ENCODE measurements at regions not wholly inside any gene's neighbourhood (a gene's known extent, or its start where the extent isn't known, plus 50 kb on each side); places are given as distances from the start of the nearest gene placed in this dataset.
"Not testable (repeated sequence)": the region's sequence is repeated elsewhere in the genome, so short reads cannot be mapped to it uniquely, and the experiment has no call there.

DNA sequence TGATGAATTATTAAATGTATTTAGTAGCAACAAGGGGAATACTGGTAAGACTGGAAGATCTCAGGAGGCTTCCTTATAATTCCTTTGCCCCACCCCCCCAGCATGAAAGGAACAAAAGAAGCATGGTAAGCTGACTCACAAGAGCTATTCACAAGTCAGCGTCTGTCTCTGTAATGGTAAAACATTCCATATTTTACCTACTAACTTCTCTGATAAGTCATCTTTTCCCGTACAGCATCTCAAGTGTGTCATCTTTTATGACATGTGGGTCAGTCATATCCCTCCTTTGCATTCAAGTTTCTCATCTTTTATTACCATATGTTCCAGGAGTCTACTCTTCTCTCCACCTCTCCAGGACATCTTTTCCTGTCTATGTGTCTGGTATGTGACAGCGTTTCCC, 241.3 kb downstream of the PLA2G4A start (continued):
- TF ChIP-seq POLR2AphosphoS5 (IDR thresholded peaks at IDR 0.05; ENCODE audit: low read depth): no peak
- TF ChIP-seq REST (IDR thresholded peaks at IDR 0.05; ENCODE audit: unreplicated experiment): no peak
- TF ChIP-seq CREB1 (CRISPR knock-in tag; IDR thresholded peaks at IDR 0.05; ENCODE audit: low read depth): no peak
- no peak for TF ChIP-seq ZNF331 (CRISPR knock-in tag; IDR thresholded peaks at IDR 0.05; ENCODE audit: low read depth)

DNA sequence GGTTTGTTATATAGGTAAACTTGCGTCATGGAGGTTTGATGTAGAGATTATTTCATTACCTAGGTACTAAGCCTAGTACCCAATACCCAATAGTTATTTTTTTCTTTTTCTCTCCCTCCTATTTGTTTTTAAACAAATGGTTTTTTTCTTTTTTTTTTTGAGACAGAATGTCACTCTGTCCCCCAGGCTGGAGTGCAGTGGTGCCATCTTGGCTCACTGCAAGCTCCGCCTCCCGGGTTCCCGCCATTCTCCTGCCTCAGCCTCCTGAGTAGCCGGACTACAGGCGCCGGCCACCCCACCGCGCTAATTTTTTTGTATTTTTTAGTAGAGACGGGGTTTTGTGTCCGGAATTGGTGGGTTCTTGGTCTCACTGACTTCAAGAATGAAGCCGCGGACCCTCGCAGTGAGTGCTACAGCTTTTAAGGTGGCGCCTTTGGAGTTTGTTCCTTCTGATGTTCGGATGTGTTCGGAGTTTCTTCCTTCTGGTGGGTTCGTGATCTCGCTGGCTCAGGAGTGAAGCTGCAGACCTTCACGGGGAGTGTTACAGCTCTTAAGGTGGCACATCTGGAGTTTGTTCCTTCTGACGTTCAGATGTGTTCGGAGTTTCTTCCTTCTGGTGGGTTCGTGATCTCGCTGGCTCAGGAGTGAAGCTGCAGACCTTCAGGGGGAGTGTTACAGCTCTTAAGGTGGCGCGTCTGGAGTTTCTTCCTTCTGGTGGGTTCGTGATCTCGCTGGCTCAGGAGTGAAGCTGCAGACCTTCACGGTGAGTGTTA, 243.7 kb downstream of the PLA2G4A start:
- not testable (repeated sequence) for H3K27me3 ChIP-seq (ENCODE audit: insufficient read depth); H3K9me2 ChIP-seq (ENCODE audit: insufficient read depth); H3K27ac ChIP-seq (ENCODE audit: low read depth); H4K20me1 ChIP-seq (replicated peaks; ENCODE audit: insufficient read depth); H3K36me3 ChIP-seq (ENCODE audit: insufficient read depth); H3K27me3 Mint-ChIP-seq (ENCODE audit: insufficient read depth, low read depth, poor library complexity); H3K79me2 ChIP-seq (replicated peaks; ENCODE audit: insufficient read depth); H3K4me2 ChIP-seq; H3K4me3 Mint-ChIP-seq; H3K4me1 ChIP-seq (ENCODE audit: insufficient read depth); DNase-seq (ENCODE audit: low spot score); H3K36me3 Mint-ChIP-seq (ENCODE audit: low read depth); ATAC-seq; H3K4me3 ChIP-seq; H3K27ac Mint-ChIP-seq; H3F3A ChIP-seq (replicated peaks; ENCODE audit: low read depth); H2AFZ ChIP-seq; H3K4me1 Mint-ChIP-seq
- peaks cover 14% of the 10 kb centered on the region for H3K9me3 Mint-ChIP-seq

DNA sequence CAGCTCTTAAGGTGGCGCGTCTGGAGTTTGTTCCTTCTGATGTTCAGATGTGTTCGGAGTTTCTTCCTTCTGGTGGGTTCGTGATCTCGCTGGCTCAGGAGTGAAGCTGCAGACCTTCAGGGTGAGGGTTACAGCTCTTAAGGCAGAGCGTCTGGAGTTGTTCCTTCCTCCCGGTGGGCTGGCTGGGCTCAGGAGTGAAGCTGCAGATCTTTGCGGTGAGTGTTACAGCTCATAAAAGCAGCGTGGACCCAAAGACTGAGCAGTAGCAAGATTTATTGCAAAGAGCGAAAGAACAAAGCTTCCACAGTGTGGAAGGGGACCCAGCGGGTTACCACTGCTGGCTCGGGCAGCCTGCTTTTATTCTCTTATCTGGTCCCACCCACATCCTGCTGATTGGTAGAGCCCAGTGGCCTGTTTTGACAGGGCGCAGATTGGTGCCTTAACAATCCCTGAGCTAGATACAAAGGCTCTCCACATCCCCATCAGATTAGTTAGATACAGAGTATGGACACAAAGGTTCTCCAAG, 244.3 kb downstream of the PLA2G4A start:
- not testable (repeated sequence) for H3K4me2 ChIP-seq; H3F3A ChIP-seq (replicated peaks; ENCODE audit: low read depth); H3K36me3 ChIP-seq (ENCODE audit: insufficient read depth); H3K36me3 Mint-ChIP-seq (ENCODE audit: low read depth); ATAC-seq; H3K4me3 Mint-ChIP-seq; DNase-seq (ENCODE audit: low spot score); H3K4me1 ChIP-seq (ENCODE audit: insufficient read depth); H4K20me1 ChIP-seq (replicated peaks; ENCODE audit: insufficient read depth); H3K27ac Mint-ChIP-seq; H3K27ac ChIP-seq (ENCODE audit: low read depth); H2AFZ ChIP-seq; H3K27me3 Mint-ChIP-seq (ENCODE audit: insufficient read depth, low read depth, poor library complexity); H3K4me3 ChIP-seq; H3K9me2 ChIP-seq (ENCODE audit: insufficient read depth); H3K27me3 ChIP-seq (ENCODE audit: insufficient read depth); H3K4me1 Mint-ChIP-seq; H3K79me2 ChIP-seq (replicated peaks; ENCODE audit: insufficient read depth)
- H3K9me3 Mint-ChIP-seq: peaks cover 14% of the 10 kb centered on the region

- not testable (repeated sequence) for ATAC-seq; H3K27me3 Mint-ChIP-seq (ENCODE audit: insufficient read depth, low read depth, poor library complexity); H3K27me3 ChIP-seq (ENCODE audit: insufficient read depth); H3K4me3 Mint-ChIP-seq; H3K4me3 ChIP-seq; H2AFZ ChIP-seq; H3K4me1 ChIP-seq (ENCODE audit: insufficient read depth); H3K4me2 ChIP-seq; H3K27ac ChIP-seq (ENCODE audit: low read depth); H3K9me2 ChIP-seq (ENCODE audit: insufficient read depth); H4K20me1 ChIP-seq (replicated peaks; ENCODE audit: insufficient read depth); H3K36me3 Mint-ChIP-seq (ENCODE audit: low read depth); H3K36me3 ChIP-seq (ENCODE audit: insufficient read depth); DNase-seq (ENCODE audit: low spot score); H3F3A ChIP-seq (replicated peaks; ENCODE audit: low read depth); H3K79me2 ChIP-seq (replicated peaks; ENCODE audit: insufficient read depth); H3K4me1 Mint-ChIP-seq; H3K27ac Mint-ChIP-seq
- peaks cover 14% of the 10 kb centered on the region for H3K9me3 Mint-ChIP-seq
Observed at GRCh38 chr1:187073634-187074245, 245.0 kb downstream of the PLA2G4A start.

All from GM23338 (cell line).